ENCODE measurements at regions not wholly inside any gene's neighbourhood (a gene's known extent, or its start where the extent isn't known, plus 50 kb on each side); places are given as distances from the start of the nearest gene placed in this dataset.

- TF ChIP-seq, protein P1, sequence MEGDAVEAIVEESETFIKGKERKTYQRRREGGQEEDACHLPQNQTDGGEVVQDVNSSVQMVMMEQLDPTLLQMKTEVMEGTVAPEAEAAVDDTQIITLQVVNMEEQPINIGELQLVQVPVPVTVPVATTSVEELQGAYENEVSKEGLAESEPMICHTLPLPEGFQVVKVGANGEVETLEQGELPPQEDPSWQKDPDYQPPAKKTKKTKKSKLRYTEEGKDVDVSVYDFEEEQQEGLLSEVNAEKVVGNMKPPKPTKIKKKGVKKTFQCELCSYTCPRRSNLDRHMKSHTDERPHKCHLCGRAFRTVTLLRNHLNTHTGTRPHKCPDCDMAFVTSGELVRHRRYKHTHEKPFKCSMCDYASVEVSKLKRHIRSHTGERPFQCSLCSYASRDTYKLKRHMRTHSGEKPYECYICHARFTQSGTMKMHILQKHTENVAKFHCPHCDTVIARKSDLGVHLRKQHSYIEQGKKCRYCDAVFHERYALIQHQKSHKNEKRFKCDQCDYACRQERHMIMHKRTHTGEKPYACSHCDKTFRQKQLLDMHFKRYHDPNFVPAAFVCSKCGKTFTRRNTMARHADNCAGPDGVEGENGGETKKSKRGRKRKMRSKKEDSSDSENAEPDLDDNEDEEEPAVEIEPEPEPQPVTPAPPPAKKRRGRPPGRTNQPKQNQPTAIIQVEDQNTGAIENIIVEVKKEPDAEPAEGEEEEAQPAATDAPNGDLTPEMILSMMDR (IDR thresholded peaks at IDR 0.05): no peak
- TF ChIP-seq POLR2A (IDR thresholded peaks at IDR 0.05): no peak
Observed at GRCh38 chr4:61079427-61079826, 120.7 kb upstream of the ADGRL3 start.
